K562 (cell line): ENCODE measurements at regions not wholly inside any gene's neighbourhood (a gene's known extent, or its start where the extent isn't known, plus 50 kb on each side); places are given as distances from the start of the nearest gene placed in this dataset.

Source experiments
- ESRRA ChIP-seq: fragments of 450-650 bp; IDR thresholded peaks from 2 replicates; pipeline ENCODE4 v1.6.1; 2014; ENCODE audit warnings: low read depth, mild to moderate bottlenecking, moderate library complexity, borderline replicate concordance
- RAD51 ChIP-seq: fragments of 450-650 bp; IDR thresholded peaks from 2 replicates; pipeline ENCODE4 v1.7.1; 2016; ENCODE audit warnings: low read depth, mild to moderate bottlenecking, borderline replicate concordance
- RBM34 ChIP-seq: fragments of 200-400 bp; formaldehyde crosslinking; IDR thresholded peaks from 2 replicates; pipeline ENCODE4 v1.6.1; 2018; ENCODE audit warnings: low read length, borderline replicate concordance; ENCODE audit not compliant: insufficient read depth
- SMAD4 ChIP-seq: fragments of 250-450 bp; sonication (Bioruptor Pico); conservative IDR thresholded peaks from 2 replicates; pipeline ENCODE4 v1.8.0; 2021; ENCODE audit warnings: inconsistent platforms, mild to moderate bottlenecking, moderate library complexity
- ZNF175 ChIP-seq: fragments of 200-800 bp; sonication (Bioruptor generic); IDR thresholded peaks from 2 replicates; pipeline ENCODE4 v1.6.1; 2016; ENCODE audit warnings: low read depth, mild to moderate bottlenecking, missing genetic modification characterization, missing compliant biosample characterization
- ZNF57 ChIP-seq: fragments of 450-650 bp; formaldehyde crosslinking; IDR thresholded peaks from 2 replicates; pipeline ENCODE4 v1.4.0; 2020; ENCODE audit warnings: mild to moderate bottlenecking, moderate library complexity
- ZNF766 ChIP-seq: fragments of 200-800 bp; sonication (Bioruptor generic); conservative IDR thresholded peaks from 2 replicates; pipeline ENCODE4 v1.6.1; 2016; ENCODE audit warnings: missing genetic modification characterization, missing compliant biosample characterization
- TF ChIP-seq, protein P1 (sequence below): fragments of 450-650 bp; IDR thresholded peaks from 2 replicates; pipeline ENCODE4 v1.6.1; 2016; ENCODE audit warnings: mild to moderate bottlenecking, moderate library complexity
- TF ChIP-seq, protein P2 (sequence below), 2 experiments: fragments of 250-450 bp in 1 of 2; fragments of 450-650 bp in 1 of 2; sonication (Bioruptor Pico) in 1 of 2; IDR thresholded peaks; 2 replicates each; pipeline versions ENCODE4 v1.6.1 to v1.8.0; 2016 to 2021; ENCODE audit warnings: mild to moderate bottlenecking in 2 of 2, moderate library complexity in 2 of 2, missing compliant biosample characterization in 1 of 2, missing genetic modification characterization in 1 of 2
- TF ChIP-seq, protein P3 (sequence below): fragments of 450-650 bp; IDR thresholded peaks from 2 replicates; pipeline ENCODE4 v1.6.1; 2017; ENCODE audit warnings: antibody characterized with exemption, mild to moderate bottlenecking

DNA sequence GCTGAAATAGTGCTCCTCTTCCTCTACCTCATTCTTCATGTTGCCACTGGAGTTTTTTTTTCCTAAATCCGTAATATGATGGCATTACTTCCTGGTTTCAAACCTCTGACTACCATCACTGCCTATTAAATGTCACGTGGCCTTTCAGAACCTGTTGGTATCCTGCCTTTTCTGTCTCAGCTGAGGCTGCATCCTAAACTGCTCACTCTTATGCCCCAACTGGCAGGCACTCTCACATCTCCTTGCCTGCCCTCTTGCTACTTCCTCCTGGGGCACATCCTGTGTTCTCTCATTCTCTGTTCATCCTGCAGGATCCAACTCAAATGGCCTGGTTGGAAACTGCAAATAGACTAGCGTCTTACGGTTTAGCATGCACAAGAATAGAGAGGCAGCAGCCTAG, 468.1 kb upstream of the FANCL start (continued):
- TF ChIP-seq, protein P1, sequence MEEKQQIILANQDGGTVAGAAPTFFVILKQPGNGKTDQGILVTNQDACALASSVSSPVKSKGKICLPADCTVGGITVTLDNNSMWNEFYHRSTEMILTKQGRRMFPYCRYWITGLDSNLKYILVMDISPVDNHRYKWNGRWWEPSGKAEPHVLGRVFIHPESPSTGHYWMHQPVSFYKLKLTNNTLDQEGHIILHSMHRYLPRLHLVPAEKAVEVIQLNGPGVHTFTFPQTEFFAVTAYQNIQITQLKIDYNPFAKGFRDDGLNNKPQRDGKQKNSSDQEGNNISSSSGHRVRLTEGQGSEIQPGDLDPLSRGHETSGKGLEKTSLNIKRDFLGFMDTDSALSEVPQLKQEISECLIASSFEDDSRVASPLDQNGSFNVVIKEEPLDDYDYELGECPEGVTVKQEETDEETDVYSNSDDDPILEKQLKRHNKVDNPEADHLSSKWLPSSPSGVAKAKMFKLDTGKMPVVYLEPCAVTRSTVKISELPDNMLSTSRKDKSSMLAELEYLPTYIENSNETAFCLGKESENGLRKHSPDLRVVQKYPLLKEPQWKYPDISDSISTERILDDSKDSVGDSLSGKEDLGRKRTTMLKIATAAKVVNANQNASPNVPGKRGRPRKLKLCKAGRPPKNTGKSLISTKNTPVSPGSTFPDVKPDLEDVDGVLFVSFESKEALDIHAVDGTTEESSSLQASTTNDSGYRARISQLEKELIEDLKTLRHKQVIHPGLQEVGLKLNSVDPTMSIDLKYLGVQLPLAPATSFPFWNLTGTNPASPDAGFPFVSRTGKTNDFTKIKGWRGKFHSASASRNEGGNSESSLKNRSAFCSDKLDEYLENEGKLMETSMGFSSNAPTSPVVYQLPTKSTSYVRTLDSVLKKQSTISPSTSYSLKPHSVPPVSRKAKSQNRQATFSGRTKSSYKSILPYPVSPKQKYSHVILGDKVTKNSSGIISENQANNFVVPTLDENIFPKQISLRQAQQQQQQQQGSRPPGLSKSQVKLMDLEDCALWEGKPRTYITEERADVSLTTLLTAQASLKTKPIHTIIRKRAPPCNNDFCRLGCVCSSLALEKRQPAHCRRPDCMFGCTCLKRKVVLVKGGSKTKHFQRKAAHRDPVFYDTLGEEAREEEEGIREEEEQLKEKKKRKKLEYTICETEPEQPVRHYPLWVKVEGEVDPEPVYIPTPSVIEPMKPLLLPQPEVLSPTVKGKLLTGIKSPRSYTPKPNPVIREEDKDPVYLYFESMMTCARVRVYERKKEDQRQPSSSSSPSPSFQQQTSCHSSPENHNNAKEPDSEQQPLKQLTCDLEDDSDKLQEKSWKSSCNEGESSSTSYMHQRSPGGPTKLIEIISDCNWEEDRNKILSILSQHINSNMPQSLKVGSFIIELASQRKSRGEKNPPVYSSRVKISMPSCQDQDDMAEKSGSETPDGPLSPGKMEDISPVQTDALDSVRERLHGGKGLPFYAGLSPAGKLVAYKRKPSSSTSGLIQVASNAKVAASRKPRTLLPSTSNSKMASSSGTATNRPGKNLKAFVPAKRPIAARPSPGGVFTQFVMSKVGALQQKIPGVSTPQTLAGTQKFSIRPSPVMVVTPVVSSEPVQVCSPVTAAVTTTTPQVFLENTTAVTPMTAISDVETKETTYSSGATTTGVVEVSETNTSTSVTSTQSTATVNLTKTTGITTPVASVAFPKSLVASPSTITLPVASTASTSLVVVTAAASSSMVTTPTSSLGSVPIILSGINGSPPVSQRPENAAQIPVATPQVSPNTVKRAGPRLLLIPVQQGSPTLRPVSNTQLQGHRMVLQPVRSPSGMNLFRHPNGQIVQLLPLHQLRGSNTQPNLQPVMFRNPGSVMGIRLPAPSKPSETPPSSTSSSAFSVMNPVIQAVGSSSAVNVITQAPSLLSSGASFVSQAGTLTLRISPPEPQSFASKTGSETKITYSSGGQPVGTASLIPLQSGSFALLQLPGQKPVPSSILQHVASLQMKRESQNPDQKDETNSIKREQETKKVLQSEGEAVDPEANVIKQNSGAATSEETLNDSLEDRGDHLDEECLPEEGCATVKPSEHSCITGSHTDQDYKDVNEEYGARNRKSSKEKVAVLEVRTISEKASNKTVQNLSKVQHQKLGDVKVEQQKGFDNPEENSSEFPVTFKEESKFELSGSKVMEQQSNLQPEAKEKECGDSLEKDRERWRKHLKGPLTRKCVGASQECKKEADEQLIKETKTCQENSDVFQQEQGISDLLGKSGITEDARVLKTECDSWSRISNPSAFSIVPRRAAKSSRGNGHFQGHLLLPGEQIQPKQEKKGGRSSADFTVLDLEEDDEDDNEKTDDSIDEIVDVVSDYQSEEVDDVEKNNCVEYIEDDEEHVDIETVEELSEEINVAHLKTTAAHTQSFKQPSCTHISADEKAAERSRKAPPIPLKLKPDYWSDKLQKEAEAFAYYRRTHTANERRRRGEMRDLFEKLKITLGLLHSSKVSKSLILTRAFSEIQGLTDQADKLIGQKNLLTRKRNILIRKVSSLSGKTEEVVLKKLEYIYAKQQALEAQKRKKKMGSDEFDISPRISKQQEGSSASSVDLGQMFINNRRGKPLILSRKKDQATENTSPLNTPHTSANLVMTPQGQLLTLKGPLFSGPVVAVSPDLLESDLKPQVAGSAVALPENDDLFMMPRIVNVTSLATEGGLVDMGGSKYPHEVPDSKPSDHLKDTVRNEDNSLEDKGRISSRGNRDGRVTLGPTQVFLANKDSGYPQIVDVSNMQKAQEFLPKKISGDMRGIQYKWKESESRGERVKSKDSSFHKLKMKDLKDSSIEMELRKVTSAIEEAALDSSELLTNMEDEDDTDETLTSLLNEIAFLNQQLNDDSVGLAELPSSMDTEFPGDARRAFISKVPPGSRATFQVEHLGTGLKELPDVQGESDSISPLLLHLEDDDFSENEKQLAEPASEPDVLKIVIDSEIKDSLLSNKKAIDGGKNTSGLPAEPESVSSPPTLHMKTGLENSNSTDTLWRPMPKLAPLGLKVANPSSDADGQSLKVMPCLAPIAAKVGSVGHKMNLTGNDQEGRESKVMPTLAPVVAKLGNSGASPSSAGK: peak; percentile 35
- TF ChIP-seq ZNF175 (CRISPR knock-in tag) (peak; percentile 15; the same call in 1 of the 2 replicates), SMAD4 (0 out of 2 replicates have a peak, but pooled peaks have one; percentile 25), ESRRA (no peak), RBM34 (no peak), RAD51 (peak; percentile 76), ZNF57 (CRISPR knock-in tag) (no peak), ZNF766 (peak; percentile 19; the same call in 1 of the 2 replicates)
- TF ChIP-seq, protein P2, sequence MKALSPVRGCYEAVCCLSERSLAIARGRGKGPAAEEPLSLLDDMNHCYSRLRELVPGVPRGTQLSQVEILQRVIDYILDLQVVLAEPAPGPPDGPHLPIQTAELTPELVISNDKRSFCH (CRISPR knock-in tag; IDR thresholded peaks at IDR 0.05): no peak
- TF ChIP-seq, protein P2 (tag; IDR thresholded peaks at IDR 0.05): peak; percentile 50; the same call in 1 of the 2 replicates
- TF ChIP-seq, protein P3, sequence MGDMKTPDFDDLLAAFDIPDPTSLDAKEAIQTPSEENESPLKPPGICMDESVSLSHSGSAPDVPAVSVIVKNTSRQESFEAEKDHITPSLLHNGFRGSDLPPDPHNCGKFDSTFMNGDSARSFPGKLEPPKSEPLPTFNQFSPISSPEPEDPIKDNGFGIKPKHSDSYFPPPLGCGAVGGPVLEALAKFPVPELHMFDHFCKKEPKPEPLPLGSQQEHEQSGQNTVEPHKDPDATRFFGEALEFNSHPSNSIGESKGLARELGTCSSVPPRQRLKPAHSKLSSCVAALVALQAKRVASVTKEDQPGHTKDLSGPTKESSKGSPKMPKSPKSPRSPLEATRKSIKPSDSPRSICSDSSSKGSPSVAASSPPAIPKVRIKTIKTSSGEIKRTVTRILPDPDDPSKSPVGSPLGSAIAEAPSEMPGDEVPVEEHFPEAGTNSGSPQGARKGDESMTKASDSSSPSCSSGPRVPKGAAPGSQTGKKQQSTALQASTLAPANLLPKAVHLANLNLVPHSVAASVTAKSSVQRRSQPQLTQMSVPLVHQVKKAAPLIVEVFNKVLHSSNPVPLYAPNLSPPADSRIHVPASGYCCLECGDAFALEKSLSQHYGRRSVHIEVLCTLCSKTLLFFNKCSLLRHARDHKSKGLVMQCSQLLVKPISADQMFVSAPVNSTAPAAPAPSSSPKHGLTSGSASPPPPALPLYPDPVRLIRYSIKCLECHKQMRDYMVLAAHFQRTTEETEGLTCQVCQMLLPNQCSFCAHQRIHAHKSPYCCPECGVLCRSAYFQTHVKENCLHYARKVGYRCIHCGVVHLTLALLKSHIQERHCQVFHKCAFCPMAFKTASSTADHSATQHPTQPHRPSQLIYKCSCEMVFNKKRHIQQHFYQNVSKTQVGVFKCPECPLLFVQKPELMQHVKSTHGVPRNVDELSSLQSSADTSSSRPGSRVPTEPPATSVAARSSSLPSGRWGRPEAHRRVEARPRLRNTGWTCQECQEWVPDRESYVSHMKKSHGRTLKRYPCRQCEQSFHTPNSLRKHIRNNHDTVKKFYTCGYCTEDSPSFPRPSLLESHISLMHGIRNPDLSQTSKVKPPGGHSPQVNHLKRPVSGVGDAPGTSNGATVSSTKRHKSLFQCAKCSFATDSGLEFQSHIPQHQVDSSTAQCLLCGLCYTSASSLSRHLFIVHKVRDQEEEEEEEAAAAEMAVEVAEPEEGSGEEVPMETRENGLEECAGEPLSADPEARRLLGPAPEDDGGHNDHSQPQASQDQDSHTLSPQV: peak; percentile 64
